SK-N-MC (cell line): ENCODE measurements at regions not wholly inside any gene's neighbourhood (a gene's known extent, or its start where the extent isn't known, plus 50 kb on each side); places are given as distances from the start of the nearest gene placed in this dataset.

Source experiments
- DNase-seq: peaks from one replicate; pipeline ENCODE4 v3.0.0-alpha.2; 2011; ENCODE audit warnings: low read depth, low spot score
- H3K27ac ChIP-seq: fragments of 200-600 bp; sonication (generic); 2 replicates; pipeline ENCODE4 v1.5.1; 2016; ENCODE audit warnings: mixed run types
- H3K36me3 ChIP-seq: fragments of 200-600 bp; sonication (generic); 2 replicates; pipeline ENCODE4 v1.6.1; 2017; ENCODE audit warnings: antibody characterized with exemption, low read length, mixed read lengths; ENCODE audit not compliant: insufficient read depth
- H3K4me3 ChIP-seq: fragments of 200-600 bp; sonication (generic); 2 replicates; pipeline ENCODE4 v1.5.1; 2016
- H3K9ac ChIP-seq: fragments of 200-600 bp; sonication (generic); 2 replicates; pipeline ENCODE4 v1.8.0; 2017; ENCODE audit warnings: mixed run types, mixed read lengths; ENCODE audit not compliant: insufficient read length
- H3K9me3 ChIP-seq: fragments of 200-600 bp; sonication (generic); 2 replicates; pipeline ENCODE4 v1.6.1; 2017; ENCODE audit warnings: low read depth, mild to moderate bottlenecking, antibody characterized with exemption, low read length, moderate library complexity, mixed read lengths
- EZH2 ChIP-seq: fragments of 200-600 bp; sonication (generic); IDR thresholded peaks from one replicate; pipeline ENCODE4 v1.6.1; 2017; ENCODE audit warnings: antibody characterized with exemption
- FOXP2 ChIP-seq: optimal IDR thresholded peaks from 2 replicates; pipeline ENCODE3; 2011; ENCODE audit warnings: mild to moderate bottlenecking, moderate library complexity; ENCODE audit not compliant: insufficient read depth; ENCODE audit errors: extremely low read length, control extremely low read depth
- POLR2AphosphoS5 ChIP-seq: IDR thresholded peaks from 2 replicates; pipeline ENCODE4 v1.6.1; 2012; ENCODE audit warnings: mild to moderate bottlenecking, low read depth, low read length, borderline replicate concordance

DNA sequence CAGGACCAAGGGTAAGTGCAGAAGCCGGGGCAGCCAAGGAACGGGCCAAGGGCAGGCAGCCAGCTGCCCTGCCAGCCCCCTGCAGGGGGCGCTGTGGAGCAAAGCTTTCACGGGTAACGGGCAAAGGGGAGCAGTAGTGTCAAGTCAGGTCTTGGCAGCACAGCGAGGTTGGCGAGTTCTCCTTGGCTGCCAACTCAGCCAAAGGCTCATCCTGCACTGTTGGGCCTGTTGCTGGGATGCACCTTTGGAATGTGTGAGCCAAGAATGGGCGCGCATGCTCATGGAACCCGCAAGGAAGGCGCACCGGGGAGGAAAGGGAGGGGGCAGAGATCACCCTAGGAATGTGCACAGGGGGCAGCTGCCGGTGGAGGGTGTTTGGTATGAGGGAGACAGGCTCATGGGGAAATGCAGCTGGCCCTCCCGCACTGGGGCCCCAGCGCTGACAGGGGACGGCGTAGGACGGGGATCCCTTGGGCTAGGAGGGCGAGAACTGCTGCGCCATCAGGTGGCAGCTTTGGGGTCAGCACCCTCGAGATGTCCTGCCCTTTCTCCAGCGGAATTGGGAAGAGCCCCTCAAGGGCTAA, 138.0 kb downstream of the ASCL4 start:
- TF ChIP-seq POLR2AphosphoS5 (no peak), FOXP2 (no peak)
- Histone ChIP-seq H3K9me3 (no peaks in the 10 kb centered on the region), H3K36me3 (no peaks in the 10 kb centered on the region), H3K4me3 (no peak overlapping the region), H3K9ac (no peak overlapping the region), H3K27ac (no peak overlapping the region)
- DNase-seq: no peak

DNA sequence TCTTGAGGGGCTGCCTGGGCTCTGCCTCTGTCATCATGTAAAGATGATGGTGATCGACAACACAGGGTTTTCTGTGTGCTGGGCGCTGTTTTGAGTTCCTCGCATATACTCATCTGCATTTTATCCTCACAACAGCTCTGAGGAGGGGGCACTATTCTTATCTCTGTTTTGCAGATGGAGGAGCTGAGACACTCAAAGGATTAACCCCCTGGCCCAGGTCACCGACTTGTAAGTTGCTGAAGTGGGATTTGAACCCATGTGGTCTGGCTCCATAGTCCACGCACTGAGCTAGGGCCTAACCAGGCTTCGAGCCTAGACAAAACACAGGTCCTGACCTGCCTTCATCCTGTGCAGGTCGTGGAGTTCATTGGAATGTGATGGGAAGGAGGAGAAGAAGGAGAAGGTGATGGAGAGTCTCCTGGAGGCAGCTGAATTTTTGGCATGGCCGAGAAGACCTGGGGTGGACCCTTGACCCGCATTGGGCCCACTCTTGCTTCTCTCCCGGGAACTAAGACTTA, 140.0 kb downstream of the ASCL4 start:
- DNase-seq: no peak
- H3K36me3 ChIP-seq: no peaks in the 10 kb centered on the region

DNA sequence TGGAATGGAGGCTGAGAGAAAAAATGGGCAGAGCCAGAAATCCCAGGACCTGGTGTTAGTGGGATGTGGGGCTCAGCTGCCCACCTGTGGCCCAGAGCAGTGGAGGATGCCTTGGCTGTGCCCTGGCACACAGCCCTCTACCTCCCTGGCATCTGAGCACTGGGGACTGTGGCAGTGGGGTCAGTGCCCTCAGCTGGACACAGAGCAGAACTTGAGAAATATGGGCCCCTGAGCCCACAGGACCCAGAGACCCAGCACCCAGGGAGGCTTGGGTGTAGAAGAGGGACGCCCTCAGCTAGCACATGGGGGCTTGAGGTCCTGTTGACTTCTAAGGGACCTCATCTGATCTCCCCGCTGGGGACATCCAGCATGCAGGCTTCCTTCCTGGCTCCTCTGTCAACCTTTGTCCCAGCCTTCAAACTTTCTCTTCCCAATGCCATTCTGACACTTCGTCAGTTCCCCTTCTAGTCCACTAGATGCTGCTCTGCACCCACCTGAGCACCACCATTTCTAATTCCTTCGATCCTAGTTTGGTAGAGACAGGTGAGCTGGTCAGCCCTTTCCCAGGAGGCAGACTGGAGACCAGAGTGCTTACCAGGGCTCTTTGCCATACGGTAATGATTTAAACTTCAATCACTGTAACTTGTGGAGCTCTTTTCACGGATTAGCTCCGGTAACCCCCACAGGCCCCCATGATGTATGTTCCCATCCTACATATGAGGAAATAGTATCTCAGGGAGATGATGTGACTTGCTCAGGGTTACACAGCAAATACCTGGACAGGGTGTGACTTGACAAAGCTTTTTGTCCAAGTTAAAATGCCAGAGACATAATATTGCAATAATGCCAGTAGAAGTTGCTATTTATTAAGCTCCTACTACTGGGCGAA, 143.7 kb downstream of the ASCL4 start:
- DNase-seq: no peak
- TF ChIP-seq POLR2AphosphoS5 (no peak), FOXP2 (no peak), EZH2 (no peak)
- H3K36me3 ChIP-seq: no peaks in the 10 kb centered on the region
- H3K4me3 ChIP-seq: no peak overlapping the region
- H3K9me3 ChIP-seq: no peaks in the 10 kb centered on the region
- H3K9ac ChIP-seq: no peak overlapping the region
- H3K27ac ChIP-seq: no peak overlapping the region

More for the DNA sequence above, 140.0 kb downstream of the ASCL4 start:
- no peaks in the 10 kb centered on the region for H3K9me3 ChIP-seq
- no peak overlapping the region for H3K9ac ChIP-seq
- no peak overlapping the region for H3K27ac ChIP-seq
- no peak for TF ChIP-seq FOXP2
- no peak for TF ChIP-seq POLR2AphosphoS5
- no peak for TF ChIP-seq EZH2
- H3K4me3 ChIP-seq: no peak overlapping the region

- H3K27ac ChIP-seq: no peak overlapping the region
- no peaks in the 10 kb centered on the region for H3K9me3 ChIP-seq
- H3K9ac ChIP-seq: no peak overlapping the region
- no peak for DNase-seq
- TF ChIP-seq POLR2AphosphoS5 (no peak), EZH2 (no peak), FOXP2 (no peak)
- no peak overlapping the region for H3K4me3 ChIP-seq
- H3K36me3 ChIP-seq: no peaks in the 10 kb centered on the region
Observed at GRCh38 chr12:107921062-107921461, 146.6 kb downstream of the ASCL4 start.

- no peak for DNase-seq
- H3K36me3 ChIP-seq: no peaks in the 10 kb centered on the region
- H3K9ac ChIP-seq: no peak overlapping the region
- no peak overlapping the region for H3K27ac ChIP-seq
- no peaks in the 10 kb centered on the region for H3K9me3 ChIP-seq
- no peak overlapping the region for H3K4me3 ChIP-seq
- TF ChIP-seq FOXP2: no peak
- TF ChIP-seq POLR2AphosphoS5: no peak
- no peak for TF ChIP-seq EZH2
Observed at GRCh38 chr12:107925125-107925524, 150.6 kb downstream of the ASCL4 start.

DNA sequence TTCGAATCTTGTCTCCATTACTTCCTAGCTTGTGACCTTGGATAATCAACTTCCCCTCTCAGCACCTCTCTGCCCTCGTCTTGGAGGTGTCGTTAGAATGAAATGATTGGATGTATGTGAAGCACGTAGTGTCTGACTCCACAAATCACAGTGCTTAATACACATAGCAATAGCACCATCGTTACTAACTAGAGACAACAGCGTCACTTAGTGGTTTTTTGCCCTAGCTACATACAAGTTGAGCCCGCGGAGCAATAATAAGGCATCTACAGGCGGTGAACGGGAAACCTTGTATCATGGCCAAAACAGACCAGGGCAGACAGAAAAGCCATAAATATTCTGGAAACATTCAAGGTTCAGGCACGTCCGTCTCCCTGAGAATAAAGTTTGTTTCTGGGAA, 154.9 kb downstream of the ASCL4 start:
- Histone ChIP-seq H3K4me3 (no peak overlapping the region), H3K9ac (no peak overlapping the region), H3K9me3 (no peaks in the 10 kb centered on the region), H3K36me3 (no peaks in the 10 kb centered on the region), H3K27ac (no peak overlapping the region)
- peak; percentile 6 for DNase-seq
- TF ChIP-seq POLR2AphosphoS5: no peak
- no peak for TF ChIP-seq EZH2
- TF ChIP-seq FOXP2: no peak

DNA sequence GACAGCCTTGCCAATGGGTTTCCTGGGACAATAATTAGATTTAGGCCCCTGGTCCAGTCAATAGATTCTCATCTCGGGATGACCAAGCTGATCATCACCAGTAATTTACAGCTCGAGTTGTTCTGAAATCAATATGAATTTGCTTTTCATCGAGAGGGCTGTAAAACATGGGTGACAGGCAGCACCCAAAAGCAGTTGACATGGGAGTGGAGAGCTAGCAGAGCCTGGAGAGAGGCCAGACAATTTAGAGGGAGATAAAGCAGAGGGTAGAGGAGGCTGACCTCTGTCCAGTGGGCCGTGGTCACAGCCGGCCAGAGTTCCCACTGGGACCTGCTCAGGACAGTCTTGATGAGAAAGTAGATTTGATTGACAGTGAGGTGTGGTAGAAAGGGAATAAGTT, 157.3 kb downstream of the ASCL4 start:
- no peak for TF ChIP-seq FOXP2
- no peak for TF ChIP-seq EZH2
- no peak for TF ChIP-seq POLR2AphosphoS5
- Histone ChIP-seq H3K9me3 (no peaks in the 10 kb centered on the region), H3K4me3 (no peak overlapping the region), H3K36me3 (no peaks in the 10 kb centered on the region), H3K27ac (no peak overlapping the region), H3K9ac (no peak overlapping the region)
- no peak for DNase-seq

DNA sequence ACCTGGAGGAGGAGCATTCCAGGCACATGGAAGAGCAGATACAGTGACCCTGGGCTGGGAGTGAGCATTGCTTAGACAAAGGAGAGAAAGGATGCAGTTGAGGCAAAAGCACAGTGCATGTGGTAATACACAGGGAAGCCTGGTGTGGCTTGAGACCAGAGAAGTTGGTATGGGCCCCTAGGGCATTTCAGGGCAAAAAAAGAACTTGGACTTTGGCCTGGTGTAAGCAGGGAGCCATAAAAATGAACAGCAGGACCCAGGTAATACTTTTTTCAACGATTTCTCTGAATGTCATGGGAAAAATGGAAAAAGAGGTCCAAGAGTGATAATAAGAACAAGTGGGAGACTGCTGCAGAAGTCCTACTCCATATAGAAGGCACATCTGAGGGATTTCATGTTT, 163.9 kb downstream of the ASCL4 start:
- no peaks in the 10 kb centered on the region for H3K9me3 ChIP-seq
- DNase-seq: no peak
- H3K36me3 ChIP-seq: no peaks in the 10 kb centered on the region
- H3K27ac ChIP-seq: no peak overlapping the region
- no peak overlapping the region for H3K4me3 ChIP-seq
- TF ChIP-seq POLR2AphosphoS5: no peak
- no peak for TF ChIP-seq FOXP2
- no peak for TF ChIP-seq EZH2
- no peak overlapping the region for H3K9ac ChIP-seq

DNA sequence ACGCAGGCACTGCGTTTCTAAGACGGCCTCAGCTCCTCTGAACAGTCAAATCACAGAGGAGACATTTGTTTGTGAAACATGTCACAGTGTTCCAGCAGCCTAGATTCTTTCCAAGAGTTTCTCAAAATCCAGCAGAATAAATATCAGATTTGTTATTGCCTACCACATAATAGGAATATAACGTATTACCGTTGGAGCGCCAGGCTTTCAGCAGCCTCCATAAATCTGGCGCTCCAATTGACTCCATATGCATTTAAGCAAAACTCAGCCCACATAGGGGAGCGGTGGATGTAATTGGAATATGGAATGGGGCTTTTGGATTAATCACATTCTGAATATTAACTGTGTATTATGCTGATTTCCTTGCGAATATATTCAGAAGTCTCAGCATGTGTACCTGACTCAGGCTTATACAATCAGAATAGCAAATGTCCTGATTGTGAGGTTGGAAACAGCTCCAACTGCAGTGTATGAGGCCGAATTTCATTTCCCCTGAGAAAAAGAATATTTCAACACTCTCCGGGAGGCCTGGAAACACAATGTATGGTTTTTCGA, 174.0 kb downstream of the ASCL4 start:
- TF ChIP-seq FOXP2: no peak
- TF ChIP-seq EZH2: no peak
- TF ChIP-seq POLR2AphosphoS5: no peak
- DNase-seq: no peak
- H3K9me3 ChIP-seq: no peaks in the 10 kb centered on the region
- no peak overlapping the region for H3K4me3 ChIP-seq
- H3K9ac ChIP-seq: no peak overlapping the region
- no peak overlapping the region for H3K27ac ChIP-seq
- H3K36me3 ChIP-seq: no peaks in the 10 kb centered on the region
